22Rv1 (cell line): ENCODE measurements at regions not wholly inside any gene's neighbourhood (a gene's known extent, or its start where the extent isn't known, plus 50 kb on each side); places are given as distances from the start of the nearest gene placed in this dataset.

Experiments
- ZFX ChIP-seq: fragments of 450-650 bp; IDR thresholded peaks from 2 replicates; pipeline ENCODE4 v1.6.1; 2017; ENCODE audit warnings: antibody characterized with exemption, borderline replicate concordance
- TF ChIP-seq, protein P1 (sequence below): fragments of 450-650 bp; IDR thresholded peaks from 2 replicates; pipeline ENCODE4 v1.5.1; 2017; ENCODE audit warnings: mild to moderate bottlenecking

- TF ChIP-seq, protein P1, sequence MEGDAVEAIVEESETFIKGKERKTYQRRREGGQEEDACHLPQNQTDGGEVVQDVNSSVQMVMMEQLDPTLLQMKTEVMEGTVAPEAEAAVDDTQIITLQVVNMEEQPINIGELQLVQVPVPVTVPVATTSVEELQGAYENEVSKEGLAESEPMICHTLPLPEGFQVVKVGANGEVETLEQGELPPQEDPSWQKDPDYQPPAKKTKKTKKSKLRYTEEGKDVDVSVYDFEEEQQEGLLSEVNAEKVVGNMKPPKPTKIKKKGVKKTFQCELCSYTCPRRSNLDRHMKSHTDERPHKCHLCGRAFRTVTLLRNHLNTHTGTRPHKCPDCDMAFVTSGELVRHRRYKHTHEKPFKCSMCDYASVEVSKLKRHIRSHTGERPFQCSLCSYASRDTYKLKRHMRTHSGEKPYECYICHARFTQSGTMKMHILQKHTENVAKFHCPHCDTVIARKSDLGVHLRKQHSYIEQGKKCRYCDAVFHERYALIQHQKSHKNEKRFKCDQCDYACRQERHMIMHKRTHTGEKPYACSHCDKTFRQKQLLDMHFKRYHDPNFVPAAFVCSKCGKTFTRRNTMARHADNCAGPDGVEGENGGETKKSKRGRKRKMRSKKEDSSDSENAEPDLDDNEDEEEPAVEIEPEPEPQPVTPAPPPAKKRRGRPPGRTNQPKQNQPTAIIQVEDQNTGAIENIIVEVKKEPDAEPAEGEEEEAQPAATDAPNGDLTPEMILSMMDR = no peak
- no peak for TF ChIP-seq ZFX
Observed at GRCh38 chr1:100793659-100794058, 74.1 kb downstream of the VCAM1 start.
